Retina (tissue), 1 donor: ENCODE measurements at regions not wholly inside any gene's neighbourhood (a gene's known extent, or its start where the extent isn't known, plus 50 kb on each side); places are given as distances from the start of the nearest gene placed in this dataset.
"Not testable (repeated sequence)": the region's sequence is repeated elsewhere in the genome, so short reads cannot be mapped to it uniquely, and the experiment has no call there.

Experiments used
- DNase-seq: peaks from one replicate; pipeline ENCODE4 v3.0.0-alpha.2; 2016

- DNase-seq = no peak
Measured at GRCh38 chr12:131230340-131231031, 276.8 kb downstream of the ADGRD1 start.

DNA sequence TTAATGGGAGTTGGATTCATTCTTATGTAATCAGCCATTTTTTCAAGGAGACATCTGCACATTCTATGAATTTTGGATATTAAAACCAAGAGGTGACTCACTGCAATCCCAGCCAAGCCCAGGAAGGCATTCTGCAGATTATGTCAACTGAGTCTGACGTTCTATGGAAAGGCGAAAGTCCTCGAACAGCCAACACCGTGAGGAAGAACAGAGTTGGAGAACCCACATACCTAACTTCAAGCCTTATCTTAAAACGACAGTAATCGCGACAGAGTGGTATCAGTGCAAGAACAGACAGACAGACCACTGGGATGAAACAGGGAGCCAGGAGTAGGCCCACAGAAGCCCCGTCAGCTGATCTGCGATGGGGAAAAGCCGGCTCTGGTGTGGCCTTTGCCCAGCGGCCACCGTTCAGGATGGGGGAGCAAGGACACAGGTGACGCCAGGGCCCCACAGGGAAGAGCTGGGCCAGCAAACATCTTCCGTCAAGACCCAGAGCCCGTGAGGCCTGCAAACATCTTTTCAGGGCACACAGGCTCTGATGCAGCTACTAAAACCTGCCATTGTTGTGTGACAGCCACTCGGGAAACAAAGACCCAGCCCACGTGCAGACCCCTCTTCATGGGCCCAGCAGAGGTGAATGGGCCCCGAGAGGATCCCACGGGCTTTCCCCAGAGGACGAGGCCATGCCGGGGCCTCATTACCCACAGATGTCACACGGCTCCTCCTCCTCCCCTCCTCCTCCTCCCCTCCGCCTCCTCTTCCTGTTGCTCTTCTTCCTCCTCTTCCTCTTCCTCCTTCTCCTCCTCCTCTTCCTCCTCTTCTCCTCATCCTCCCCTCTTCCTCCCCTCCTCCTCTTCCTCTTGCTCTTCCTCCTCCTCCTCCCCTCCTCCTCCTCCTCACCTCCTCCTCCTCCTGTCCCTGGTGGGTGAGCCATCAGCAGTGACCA is 277.6 kb downstream of the ADGRD1 start:
- no peak for DNase-seq

- DNase-seq = no peak
Measured at GRCh38 chr12:131232036-131232435, 278.3 kb downstream of the ADGRD1 start.

GRCh38 chr12:131232872-131233271 is 279.2 kb downstream of the ADGRD1 start:
- DNase-seq = not testable (repeated sequence)

DNA sequence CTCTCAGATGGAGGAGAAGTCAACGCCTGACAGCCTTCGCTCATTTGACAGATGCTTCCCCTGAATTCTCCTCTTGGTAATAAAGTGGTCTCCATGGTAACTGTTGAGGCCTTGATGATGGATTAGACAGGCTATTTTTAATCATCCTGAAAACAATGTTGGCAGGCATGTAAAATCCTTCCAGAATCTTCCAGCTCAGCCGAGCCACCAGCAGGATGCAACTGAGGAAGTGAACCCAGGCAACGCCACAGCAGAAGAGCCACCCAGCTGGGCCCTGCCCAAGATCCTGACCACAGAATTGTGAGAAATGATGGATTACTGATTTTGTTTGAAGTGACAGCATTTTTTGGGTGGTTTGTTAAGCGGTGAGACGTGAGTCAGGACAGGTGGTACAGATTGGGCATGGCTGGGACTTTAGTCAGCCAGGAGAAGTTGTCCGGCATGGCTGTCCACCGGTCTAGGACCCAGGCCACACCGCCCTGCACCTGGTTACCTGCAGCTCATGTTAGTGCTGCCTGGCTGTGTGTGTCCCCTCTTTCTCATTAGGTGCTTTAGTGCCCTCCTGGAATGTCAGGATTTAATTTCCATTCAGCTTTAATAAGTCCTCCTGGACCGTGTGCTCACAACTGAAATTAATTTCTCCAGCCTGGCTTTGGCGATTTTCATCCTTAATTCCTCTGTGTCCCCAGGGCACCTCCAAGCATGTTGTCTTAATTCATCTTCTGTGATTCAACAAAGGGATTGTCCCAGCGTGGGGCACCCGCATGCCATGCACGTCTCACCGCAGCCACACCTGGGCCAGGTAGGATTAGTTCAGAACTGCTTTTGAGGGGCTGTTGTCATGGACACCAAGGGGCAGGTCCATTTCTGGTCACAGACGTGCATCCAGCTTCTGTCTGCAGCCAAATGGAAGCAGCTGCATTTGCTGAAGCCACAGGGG is 280.4 kb downstream of the ADGRD1 start:
- DNase-seq = not testable (repeated sequence)

DNA sequence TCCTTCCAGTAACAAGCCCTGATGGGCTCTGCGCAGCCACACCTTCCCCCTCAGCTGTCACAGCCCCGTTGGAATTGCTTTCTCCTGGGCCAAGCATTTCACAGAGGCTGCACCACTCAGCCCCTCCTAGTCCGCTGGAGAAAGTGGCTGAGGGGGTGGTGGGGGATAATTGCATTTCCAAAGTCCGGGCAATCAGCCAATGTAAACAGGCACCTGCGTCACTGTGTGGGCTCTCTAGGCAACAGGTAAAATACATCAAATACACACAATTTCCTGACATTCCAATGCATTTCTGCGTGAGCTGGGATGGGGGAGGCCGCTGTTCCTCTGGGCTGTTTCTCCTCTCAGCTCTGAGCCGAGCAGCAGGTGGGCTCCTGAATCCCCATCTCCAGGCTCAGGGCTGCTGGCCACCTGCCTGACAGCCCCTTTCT is 281.1 kb downstream of the ADGRD1 start:
- not testable (repeated sequence) for DNase-seq

DNA sequence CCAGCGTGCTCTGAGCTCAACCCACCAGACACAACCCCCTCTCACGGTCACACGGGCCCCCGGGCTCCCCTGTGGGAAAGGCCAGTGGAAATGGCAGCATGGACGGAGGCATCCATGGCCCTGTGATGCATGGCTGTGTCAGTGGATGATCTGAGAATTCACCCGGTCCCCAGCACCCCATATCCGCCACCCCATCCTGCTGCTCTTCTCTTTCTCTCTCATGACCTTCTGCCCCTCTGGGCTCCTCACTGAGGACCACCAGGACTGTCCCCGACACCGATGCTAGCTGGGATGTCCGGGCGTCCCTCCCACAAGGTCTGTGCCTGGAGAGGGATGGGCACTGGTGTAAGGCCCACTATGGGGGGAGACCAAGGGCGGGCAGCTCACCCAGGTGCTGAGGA is 282.2 kb downstream of the ADGRD1 start:
- no peak for DNase-seq

DNA sequence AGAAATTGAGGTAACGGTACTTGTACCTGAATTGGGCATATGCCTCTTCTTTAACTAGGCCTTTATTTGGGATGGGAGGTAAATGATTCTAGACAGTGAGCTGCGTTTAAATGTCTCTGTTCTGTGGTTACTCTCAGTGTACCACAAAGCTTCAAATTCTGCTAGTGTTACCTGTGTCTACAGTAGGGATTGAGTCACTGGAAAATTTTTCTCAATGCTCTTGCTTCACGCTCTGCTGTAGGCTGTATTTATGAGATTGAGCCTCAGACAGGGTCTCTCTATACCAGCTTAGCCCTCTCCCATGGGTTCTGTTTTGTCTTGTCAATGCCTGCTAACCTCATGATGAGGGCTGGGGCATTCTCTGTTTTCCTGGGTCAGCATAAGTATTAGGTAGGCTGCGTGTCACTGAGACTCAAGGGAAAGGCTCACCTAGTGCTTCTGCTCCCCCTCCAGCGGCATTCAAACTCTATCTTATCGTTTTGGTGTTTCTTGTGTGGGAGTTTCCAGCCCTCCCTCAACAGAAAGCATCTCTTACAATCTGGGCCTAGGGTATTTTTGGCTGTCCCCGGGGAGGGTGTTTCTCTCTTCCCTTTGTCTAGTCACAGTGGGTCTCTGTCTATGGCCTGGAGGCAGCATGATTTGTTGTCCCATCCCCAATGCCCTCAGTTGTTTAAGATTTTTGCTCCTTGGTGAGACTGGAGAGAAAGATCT is 285.8 kb downstream of the ADGRD1 start:
- no peak for DNase-seq

- DNase-seq = no peak
Measured at GRCh38 chr12:131241517-131241916, 287.8 kb downstream of the ADGRD1 start.

GRCh38 chr12:131242741-131243496 is 289.2 kb downstream of the ADGRD1 start:
- peak; percentile 34 for DNase-seq

DNA sequence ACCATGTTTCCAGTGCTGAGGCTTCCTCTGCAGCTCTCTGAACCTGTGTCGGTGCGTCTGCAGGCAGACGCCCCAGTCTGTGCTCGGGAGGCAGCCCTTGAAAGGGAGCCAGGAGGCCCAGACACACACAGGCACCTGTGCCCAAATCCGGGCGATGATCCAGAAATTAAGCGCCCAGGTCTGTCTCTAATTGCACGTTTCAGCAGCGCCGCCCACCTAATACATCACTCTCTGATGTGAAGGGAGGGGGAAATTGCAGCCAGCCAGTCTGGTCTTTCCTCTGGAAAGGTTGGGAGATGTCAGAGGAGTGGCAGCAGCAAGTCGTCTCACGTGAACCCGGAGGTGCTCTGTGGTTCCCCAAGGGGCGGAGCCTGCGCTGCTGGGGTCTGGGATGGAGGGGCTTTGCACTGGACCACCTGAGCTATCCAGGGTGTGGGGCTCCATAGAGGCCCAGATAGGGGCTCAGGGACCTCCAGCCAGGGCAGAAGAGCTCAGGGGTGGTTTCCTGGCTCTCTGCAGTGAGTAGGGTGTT is 290.5 kb downstream of the ADGRD1 start:
- not testable (repeated sequence) for DNase-seq

- DNase-seq = not testable (repeated sequence)
Measured at GRCh38 chr12:131245161-131245560, 291.5 kb downstream of the ADGRD1 start.

DNA sequence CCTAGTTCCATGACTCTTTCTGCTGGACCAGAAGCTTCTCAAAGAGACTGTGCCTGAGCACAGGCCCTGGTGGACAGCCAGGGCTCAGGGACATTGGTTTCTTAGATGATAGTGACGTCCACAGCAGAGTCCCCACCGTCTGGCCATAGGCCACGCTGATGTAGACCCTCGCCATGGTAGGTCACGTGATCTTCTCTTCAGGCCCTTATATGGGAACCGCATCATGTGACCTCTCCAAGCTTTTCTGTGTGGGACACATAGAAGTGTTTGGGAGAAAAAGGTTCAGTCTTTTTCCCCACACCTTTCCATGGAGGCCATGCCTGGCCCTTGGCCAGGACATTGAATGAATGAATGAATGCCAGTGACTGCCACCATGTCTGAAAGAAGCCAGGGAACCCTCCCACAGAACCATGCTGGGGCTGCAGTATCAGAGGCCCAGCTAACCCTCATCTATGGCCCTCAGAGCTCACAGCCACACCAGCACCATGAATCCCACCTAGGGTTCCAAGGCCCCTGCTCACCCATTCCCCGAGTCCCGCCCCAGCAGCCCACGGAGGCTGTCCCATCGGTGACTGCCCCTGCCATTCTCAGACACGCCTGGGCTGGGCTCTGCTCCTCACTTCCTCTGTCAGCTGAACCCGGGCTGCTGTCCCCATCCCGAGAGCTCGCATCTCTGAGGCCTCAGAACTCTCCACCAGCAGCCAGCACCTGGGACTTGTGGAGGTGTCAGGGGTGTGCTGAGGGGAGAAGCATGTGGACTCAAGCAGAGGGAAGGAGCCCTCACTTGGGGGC is 292.1 kb downstream of the ADGRD1 start:
- no peak for DNase-seq

DNA sequence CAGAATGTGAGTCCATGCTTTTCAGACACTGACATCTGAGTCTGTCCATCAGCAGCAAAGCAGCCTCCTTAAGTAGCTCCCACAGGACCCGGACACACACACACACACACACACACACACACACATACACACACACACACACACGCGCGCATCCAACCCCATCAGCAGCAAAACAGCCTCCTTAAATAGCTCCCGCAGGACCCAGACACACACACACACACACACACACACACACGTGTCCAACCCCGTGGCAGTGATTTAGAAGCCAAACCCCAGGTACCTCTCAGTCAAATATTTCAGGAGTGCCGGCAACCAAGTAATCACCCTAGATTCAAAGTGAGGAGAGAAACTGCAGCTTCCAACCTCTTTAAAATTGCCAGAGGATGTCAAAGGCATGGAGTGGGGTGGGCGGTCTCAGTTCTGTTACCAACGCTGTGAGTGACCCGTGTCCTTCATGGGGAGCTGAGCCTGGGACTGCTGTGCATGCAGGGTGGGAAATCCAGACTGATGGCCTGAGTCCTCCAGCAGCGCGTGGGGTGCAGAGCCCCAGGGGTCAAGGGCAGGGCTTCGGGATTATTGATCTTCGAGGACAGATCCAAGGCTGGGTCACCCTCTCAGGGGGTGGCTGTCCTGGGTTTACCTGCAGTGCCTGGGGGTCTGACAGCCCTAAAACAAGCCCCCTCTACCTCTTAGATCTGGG is 293.5 kb downstream of the ADGRD1 start:
- DNase-seq = peak; percentile 65

GRCh38 chr12:131247875-131248274 is 294.2 kb downstream of the ADGRD1 start:
- not testable (repeated sequence) for DNase-seq

GRCh38 chr12:131249246-131250027 is 295.7 kb downstream of the ADGRD1 start:
- no peak for DNase-seq

GRCh38 chr12:131250028-131250950 is 296.6 kb downstream of the ADGRD1 start:
- DNase-seq = no peak

- no peak for DNase-seq
Measured at GRCh38 chr12:131250951-131251315, 297.2 kb downstream of the ADGRD1 start.
